ENCODE measurements at regions not wholly inside any gene's neighbourhood (a gene's known extent, or its start where the extent isn't known, plus 50 kb on each side); places are given as distances from the start of the nearest gene placed in this dataset.

DNA sequence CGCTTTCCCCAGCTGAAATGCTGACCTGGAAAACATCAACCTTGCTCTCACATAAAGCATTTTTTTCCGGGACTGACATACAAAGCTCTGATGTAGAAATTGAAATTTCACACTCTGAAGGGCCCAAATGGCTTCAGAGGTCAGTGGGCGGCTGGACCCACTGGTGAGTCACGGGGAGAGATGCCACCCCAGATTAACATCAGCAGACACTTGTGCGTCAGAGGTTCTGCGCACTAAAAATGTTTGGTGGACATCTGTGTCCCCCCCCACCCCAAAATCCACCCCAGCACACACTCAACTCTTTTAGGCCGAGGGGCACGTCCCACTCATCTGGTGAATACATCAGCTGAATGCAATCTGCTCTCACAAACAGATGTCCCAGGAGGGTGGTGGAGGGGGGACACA is 208.9 kb downstream of the ASB1 start:
- DNase-seq (ENCODE audit: low read depth), result no peak

DNA sequence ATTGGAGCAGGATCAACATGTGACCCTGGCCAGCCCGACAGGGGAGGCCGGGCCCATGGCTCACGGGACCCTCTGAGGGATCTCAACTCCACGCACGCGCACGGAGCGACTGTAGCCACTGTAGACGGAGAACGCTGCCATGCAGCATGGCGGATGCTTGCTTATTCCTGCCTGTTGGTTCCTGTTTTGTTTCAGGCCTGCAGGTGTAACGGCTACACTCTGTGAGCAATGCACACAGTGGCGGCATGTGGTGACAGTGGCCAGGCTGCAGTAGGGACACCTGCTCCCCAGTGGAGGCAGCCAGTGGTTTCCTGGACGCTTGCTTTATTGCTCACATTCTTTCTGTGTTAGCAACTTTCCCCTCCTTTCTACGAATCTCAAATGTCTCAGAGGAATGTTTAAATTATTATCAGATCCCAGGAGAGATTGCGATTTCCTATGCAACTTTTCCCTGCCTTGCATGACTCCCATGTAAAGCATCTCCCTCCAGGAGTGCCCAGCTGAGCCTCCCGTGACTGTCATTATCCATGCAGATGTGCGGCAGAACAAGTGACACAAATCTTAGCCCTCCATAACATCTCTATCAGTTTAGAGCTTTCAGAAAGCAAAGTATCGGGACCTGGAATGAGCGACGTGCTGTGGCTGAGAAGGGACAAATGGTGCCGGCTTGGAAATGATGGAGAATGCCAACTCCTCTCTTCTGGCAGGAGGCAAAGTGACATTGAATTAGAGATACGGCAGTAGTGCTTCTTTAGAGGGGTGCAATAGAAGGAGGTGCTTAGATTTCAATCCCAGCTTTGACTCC is 209.7 kb downstream of the ASB1 start:
- DNase-seq (ENCODE audit: low read depth), result no peak

DNA sequence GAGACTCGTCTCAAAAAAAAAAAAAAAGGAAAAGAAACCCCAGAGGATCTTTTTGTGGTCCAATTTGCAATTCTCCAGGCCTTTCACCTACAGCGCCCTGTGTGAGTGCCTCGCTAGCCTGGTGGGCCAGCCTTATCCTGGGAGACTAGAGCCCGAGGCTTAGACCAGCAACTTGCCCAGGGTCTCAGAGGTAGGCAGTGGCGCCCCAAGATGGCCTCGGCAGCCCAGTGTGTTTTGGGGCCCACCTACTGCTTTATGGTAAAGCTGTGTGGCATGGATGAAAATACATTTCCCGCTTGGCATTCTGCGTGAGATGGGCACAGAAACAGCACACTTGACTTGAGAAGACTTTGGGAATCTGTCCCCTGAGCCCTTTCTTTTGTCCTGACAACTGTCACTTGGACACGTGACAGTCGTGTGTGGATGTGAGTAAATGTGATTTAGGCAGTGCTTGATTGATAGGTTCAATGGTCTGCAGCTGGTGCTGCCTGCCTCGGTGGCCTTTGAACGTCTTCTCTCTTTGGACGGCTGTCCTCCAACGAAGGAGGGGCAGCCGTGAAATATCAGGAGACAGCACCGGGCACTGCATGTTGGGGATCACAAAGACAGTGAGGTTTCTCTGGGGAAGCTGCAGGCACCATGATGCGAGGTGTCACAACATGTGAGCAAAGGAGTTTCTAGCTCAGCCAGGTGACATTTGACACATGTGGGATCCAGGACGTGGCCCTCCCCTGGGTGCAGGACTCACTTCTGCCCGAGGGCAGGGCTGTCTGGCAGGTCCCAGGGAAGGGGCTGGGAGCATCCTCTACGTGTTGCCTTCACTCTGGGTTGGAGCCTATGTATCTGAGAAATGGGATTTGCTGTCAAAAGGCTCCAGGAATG is 209.5 kb upstream of the TWIST2 start:
- DNase-seq (ENCODE audit: low read depth), result no peak

DNA sequence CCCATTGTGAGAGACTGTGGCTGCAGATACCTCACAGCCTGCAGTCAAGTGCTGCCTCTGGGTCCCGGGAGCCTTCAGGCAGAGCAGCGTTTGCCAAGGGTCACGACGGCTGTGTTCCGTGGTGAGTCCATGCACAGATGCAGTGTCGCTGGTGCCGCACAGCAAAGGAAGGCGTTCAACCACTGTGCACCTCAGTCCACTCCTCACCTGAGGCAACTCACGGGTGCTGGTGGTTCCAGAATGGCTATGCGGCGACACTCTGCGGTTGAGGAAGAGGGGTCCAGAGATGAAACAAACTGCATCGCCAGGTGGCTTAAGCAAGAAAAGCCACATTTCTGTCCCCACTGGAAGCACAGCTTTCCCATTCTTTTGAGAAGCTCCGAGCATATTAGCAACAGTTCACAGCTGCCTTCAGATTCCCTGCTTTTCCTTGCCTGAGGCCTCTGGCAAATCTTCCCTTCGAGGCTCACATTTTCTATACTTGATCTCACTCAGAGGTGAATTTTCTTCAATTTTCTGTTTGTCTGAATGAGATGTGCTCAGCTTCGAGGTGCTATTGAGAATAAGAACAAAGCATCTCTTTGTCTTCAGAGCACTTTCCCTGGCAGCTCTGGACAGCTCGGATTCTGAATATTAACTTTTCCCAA is 208.8 kb upstream of the TWIST2 start:
- DNase-seq (ENCODE audit: low read depth), result no peak

DNA sequence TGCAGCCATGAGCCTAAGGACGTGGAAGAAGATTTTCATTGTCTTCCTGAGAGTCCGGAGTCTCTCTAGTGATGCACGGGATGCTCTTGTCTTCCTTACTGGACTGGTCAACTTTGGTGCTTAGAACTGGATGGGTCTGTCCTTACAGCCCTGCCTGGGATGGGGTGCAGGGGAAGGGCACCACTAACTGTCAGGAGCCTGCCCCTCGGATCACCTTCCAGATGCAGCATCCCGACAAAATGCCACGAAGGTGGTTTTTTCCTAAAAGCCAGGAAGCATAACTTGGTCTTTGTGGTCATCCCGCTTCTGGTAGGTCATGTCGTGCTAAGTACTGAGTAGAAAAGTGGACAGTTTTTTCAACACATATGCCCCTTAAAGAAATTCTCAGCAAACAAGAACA is 207.4 kb upstream of the TWIST2 start:
- DNase-seq (ENCODE audit: low read depth), result no peak

DNA sequence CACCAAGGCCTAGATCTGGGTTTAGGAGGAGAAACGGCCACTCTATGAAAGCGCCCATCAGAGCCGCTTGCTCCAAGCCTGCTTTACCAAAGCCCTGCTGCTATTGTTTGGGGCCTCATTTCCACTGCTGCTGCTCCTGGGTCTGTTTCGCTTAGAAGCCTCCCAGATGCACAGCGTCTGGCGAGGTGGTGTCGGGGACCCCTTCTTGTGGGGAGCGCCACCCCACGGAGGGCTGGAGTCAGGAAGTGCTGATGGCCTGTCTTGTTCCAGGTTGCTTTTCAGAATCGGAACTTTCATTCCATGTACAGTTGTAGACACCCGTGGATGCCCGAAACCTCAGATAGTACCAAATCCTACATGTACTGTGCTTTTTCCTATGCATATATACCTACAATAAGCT is 204.9 kb upstream of the TWIST2 start:
- DNase-seq (ENCODE audit: low read depth), result no peak

DNA sequence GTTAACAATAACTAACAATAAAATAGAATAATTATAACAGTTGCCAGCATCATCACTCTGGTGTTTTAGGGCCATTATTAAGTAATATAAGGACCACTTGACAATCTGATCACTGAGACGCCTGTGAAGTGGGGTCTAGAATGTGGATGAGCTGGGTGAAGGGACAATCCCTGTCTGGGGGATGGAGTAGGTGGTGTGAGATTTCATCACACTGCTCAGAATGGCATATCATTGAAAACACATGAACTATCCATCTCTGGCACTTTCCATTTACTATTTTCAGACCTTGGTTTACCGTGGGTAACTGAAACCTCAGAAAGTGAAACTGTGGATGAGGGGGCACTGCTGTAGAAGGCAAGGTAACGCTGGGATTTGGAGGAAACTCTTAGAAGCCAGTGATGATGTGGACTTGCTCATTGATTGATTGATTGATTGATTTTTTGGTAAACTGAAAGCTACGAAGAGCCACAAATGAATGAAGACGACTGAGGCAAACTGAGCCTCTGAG is 204.4 kb upstream of the TWIST2 start:
- no peak for DNase-seq (ENCODE audit: low read depth)

DNA sequence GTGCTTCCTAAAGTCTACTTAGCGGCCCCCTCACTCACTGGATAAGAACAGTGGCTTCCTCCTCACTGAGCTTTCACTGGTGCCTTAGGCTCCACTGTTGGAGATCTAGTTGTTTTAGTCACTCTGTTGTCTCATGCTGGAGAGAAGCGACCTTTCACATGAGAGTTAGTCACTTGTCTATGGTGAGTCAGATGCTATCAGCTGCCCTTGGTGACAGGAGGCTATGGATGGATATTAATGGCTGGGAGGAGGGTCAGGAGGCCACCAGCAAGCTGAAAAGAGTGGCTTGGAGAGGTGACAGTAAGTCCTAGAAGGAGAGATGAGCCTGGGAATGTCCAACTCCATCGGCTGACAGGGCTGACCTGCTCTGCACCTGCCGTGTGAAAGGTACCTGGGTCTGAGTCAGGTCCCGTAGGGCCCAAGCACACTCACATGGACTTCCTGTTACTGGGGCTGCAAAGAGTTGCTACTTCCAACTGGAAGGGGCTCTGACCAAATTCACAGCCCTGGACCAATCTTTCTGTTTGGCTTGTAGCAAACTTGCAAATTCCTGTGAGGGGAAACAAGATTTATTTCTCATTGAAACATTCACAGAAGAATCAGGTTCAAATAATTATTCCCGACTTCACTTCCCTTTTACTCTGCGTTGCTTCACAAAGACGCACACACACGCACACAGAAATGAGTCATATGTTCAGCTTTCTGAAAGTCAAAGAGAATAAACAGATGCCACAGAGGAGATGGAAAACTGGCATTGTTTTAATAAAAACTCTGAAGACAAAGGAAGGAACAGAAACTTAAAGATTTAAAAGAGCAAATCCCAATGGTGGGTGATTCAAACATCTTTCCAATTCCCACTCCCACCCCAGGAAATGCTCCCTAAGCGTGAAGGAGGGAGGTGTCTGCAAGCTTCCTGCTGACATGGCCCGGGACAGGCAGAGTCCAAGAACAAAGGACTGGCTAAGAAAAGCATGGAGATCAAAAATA is 203.5 kb upstream of the TWIST2 start:
- no peak for DNase-seq (ENCODE audit: low read depth)

DNA sequence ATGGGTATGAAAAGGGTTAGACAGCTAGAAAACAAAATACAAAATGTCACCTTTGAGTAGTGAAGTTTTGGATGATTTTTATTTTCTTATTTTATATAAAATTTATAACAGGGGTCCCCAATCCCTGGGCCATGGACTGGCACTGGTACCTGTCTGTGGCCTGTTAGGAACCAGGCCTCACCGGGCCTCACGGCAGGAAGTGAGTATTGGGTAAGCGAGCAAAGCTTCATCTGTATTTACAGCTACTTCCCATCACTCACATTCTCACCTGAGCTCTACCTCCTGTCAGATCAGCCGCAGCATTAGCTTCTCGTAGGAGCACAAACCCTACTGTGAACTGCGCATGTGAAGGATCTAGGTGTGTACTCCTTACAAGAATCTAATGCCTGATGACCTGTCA is 202.8 kb upstream of the TWIST2 start:
- no peak for DNase-seq (ENCODE audit: low read depth)

DNA sequence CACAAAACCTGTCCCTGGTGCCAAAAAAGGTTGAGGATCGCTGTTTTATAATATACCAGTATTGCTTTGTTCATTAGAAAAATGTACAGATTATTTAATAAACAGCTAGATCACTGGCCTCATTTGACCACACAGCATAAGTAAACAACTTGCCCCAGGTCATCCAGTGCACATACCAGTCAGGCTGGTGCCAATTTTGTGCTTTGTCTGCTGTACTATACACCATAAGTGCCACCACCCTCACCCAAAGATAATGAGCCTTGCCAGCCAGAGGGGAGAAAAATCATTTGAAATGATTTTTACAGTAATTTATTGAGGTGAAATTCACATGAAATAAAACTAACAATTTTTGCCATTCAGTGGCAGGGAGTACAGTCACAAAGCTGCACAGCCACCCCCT is 202.2 kb upstream of the TWIST2 start:
- DNase-seq (ENCODE audit: low read depth), result no peak

DNA sequence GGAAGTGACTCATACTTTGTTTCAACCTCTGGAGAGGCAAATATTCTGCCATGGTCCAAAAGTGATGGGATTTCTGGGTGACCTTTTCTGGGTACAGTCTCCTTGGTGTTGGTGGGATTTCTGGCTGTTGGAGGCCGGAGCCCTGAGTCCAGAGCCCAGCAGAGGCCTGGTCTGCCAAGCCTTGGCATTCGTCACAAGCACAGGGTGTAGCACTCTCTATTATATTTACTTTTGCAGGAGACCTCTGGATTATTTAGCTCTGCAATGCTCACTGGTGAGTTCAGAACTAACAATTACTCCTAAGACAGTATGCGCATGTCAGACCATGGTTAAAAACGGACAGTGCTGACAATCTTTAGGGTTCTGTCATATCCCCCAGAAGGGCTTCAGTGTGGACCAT is 201.6 kb upstream of the TWIST2 start:
- DNase-seq (ENCODE audit: low read depth), result no peak

DNA sequence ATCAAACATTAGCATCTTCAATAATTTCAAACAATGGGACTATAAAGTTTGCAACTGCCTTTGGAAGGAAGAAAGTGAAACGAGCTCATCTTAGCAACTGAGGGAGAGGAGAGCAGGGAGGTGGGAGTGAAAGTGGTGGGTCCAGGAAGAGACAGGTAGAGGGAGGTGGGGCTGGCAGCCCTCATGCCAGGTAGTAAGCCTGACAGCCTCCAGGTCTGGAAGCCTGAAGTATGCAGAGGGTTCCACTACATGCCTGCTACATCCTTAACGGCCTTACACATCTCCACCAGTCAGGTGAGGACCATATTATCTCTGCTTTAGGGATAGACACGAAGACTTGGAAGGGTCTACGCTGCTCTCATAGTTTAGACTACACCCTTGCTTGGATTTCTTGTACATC is 201.1 kb upstream of the TWIST2 start:
- no peak for DNase-seq (ENCODE audit: low read depth)

DNA sequence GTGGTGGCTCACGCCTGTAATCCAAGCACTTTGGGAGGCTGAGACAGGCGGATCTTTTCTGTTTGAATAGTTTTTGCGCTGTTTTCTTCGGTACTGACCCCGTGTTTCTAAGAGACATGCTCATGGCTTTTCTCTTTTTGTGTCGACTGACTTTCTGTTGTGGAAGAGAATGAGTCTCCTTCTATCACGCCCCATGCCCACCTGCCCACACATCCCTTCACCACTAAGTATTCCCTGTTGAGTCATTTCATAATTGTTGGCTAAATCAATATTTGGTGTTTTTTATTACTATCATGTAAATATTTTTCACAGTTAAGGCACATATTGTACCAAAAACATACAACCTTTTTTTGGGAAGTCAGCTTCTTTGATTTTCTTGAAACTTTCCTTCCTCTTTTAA is 198.8 kb upstream of the TWIST2 start:
- no peak for DNase-seq (ENCODE audit: low read depth)

DNA sequence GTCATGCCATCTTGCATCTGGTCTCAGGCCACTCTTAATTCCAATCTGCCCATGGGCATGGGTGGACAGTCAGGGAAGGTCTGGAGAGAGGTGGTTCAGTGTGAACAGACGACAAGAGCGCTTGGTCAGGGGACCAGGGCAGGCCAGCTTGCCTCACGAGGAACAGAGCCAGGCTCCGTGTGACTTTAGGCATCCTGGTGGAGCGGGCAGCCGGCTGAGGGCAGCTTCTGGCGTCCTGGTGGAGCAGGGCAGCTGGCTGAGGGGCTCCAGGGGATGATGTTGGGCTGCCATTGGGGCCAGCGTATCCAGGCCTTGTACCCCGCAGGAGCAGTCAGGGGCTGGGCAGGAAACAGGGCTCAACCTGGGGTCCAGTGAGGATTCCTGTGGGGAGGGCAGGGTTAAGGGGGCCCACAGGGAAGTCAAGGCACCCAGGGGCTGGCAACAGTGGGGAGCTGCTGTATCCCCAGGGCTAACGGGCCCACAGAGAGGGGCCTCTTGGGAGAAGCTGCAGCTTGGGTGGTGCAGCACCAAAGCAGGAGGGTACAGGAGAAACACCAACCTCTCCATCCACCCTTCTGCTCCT is 197.9 kb upstream of the TWIST2 start:
- DNase-seq (ENCODE audit: low read depth), result no peak

DNA sequence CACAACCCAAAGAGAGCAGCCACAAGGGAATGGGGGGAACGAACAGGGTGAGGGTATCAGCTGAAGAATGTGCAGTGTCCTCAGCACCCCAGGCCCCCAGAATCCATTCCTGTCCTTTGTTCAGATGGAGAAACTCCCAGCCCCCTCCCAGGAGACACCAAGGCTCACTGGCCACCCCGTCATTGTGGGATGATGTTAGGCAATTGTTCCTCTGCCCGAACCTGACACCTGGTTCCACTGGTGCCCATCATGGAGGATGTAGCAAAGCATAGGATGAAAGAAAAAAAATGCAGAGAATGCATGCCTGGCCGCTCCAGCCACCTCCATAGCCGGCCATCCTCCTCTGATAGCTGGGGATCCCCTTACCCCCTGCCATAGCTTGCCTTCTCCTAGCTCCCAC is 197.3 kb upstream of the TWIST2 start:
- no peak for DNase-seq (ENCODE audit: low read depth)

DNA sequence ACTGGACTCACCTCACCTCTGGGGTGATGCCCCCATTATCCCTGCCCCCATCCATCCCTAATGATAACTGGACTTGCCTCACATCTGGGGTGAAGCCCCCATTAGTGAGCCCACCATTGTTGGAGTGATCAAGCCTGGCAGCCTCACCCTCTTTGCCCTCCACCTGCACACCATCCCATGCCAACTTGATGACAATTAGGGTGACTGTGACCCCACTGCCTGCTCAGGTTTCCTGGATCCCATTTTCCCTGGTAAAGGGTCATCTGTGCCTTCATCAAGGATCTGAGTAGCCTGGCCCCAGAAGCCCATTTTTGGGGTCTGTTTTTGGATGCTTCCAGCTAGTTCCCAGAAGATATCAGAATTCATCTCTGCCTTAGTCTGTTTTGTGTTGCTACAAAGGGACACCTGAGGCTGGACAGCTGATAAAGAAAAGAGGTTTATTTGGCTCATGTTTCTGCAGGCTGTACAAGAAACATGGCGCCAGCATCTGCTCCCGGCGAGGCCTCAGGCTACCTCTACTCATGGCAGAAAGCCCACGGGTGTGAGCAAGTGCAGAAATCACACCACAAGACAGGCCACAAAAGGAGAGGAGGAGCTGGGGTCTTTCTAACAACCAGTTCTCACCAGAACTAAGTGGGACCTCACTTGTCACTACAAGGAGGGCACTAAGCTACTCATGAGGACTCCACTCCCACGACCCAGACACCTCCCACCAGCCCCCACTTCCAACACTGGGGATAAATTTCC is 196.4 kb upstream of the TWIST2 start:
- DNase-seq (ENCODE audit: low read depth), result no peak

DNA sequence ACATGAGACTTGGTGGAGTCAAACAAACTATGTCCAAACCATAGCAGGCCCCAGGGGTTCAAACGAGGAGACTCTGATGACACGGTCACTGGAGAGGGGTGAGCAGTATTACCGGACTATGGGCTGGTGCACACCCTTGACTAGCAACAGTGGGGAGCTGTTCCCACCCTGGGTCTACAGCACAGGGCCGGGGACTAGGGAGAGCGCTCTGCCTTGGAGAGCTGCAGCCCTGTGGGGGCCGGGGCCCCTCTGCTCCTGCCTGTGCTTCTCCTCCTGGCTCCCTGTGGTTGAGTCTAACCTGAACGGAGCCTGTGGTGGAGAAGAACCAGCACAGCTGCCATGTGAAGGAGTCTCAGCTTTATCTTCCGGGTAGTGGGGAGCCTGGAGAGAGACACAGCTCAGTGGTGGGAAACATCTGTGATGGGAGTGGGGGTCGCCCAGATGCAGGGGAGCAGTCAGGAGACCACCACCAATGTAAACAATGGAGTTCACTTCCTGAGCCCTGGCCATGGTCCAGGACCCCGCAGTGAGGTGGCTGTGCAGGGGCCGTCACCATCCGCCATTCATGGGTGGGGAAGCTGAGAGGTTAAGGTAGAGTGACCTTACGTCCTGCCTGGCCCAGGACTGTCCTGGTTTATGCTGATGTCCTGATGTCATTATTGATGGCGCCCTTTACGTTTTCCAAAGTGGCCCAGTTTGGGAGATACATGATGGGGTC is 195.7 kb upstream of the TWIST2 start:
- no peak for DNase-seq (ENCODE audit: low read depth)

DNA sequence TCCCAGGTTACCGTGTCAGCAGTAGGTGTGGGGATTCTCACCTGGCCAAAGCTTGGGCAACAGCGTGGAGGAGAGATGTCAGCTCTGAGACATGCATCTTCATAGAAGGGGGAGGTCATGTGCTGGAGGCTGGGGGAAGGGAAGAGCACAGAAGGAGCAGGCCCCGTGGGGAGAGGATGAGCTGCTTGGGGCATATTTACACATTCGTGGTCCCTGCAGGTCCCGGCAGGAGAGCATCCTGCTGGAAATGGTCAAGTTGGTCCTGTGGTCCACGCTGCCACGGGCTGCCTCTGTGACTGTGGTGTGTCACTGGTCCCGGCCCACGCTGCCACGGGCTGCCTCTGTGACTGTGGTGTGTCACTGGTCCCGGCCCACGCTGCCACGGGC is 195.1 kb upstream of the TWIST2 start:
- DNase-seq (ENCODE audit: low read depth), result no peak

DNA sequence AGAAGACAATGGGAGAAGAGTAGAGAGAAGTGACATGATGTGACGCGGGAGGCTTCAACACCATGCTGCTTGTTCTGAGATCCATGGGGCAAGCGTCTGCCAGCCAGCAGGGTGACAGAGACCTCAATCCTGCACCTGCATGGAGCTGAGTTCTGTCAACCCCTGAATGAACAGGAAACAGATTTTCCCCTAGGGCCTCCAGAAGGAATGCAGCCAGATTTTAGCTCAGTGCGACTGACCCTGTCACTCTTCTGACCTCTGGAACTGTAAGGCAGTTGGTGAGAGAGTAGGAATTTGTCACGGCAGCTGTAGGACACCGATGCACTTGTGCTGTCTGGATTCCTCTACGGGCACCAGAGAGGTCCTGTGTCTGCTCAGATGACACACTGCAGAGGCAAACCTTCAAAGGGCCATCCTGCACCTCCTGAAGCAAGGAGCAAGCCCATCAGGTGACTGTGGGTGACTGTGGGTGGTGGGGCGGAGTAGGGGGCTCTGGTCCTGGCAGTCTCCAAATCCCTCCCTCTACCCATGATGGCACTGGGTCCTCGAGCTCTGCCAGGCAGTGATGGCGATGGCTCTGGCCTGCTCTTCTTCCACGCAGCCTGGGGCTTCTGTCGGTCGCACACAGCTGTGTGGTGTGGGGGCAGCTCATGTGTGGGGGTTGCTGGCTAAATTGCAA is 194.3 kb upstream of the TWIST2 start:
- no peak for DNase-seq (ENCODE audit: low read depth)
